GM04504 (cell line): ENCODE measurements at regions not wholly inside any gene's neighbourhood (a gene's known extent, or its start where the extent isn't known, plus 50 kb on each side); places are given as distances from the start of the nearest gene placed in this dataset.
"Not testable (repeated sequence)": the region's sequence is repeated elsewhere in the genome, so short reads cannot be mapped to it uniquely, and the experiment has no call there.

Experiments used
- DNase-seq: peaks from one replicate; pipeline ENCODE4 v3.0.0-alpha.2; 2012; ENCODE audit warnings: low read depth

- peak; percentile 48 for DNase-seq
Measured at GRCh38 chr15:38002883-38003477, 68.5 kb downstream of the TMCO5A start.

- DNase-seq, result no peak
Measured at GRCh38 chr15:38004218-38004861, 69.9 kb downstream of the TMCO5A start.

GRCh38 chr15:38005953-38006808 lies 71.7 kb downstream of the TMCO5A start:
- DNase-seq, result no peak

GRCh38 chr15:38010395-38010794 lies 76.0 kb downstream of the TMCO5A start:
- DNase-seq, result peak; percentile 20

- no peak for DNase-seq
Measured at GRCh38 chr15:38012894-38013293, 78.5 kb downstream of the TMCO5A start.

- DNase-seq, result no peak
Measured at GRCh38 chr15:38017721-38018120, 83.3 kb downstream of the TMCO5A start.

GRCh38 chr15:38019066-38019465 lies 84.6 kb downstream of the TMCO5A start:
- no peak for DNase-seq

GRCh38 chr15:38021259-38021658 lies 86.8 kb downstream of the TMCO5A start:
- DNase-seq, result no peak

GRCh38 chr15:38024293-38025091 lies 90.1 kb downstream of the TMCO5A start:
- DNase-seq, result no peak

- not testable (repeated sequence) for DNase-seq
Measured at GRCh38 chr15:38025656-38026055, 91.2 kb downstream of the TMCO5A start.

GRCh38 chr15:38028869-38029268 lies 94.4 kb downstream of the TMCO5A start:
- DNase-seq, result no peak

GRCh38 chr15:38029736-38030135 lies 95.3 kb downstream of the TMCO5A start:
- no peak for DNase-seq

GRCh38 chr15:38030609-38031008 lies 96.2 kb downstream of the TMCO5A start:
- DNase-seq, result no peak

GRCh38 chr15:38035701-38036100 lies 101.3 kb downstream of the TMCO5A start:
- no peak for DNase-seq

- no peak for DNase-seq
Measured at GRCh38 chr15:38036790-38037338, 102.4 kb downstream of the TMCO5A start.

- peak; percentile 60 for DNase-seq
Measured at GRCh38 chr15:38038659-38039442, 104.4 kb downstream of the TMCO5A start.

GRCh38 chr15:38040615-38041014 lies 106.2 kb downstream of the TMCO5A start:
- DNase-seq, result no peak

GRCh38 chr15:38041576-38041975 lies 107.1 kb downstream of the TMCO5A start:
- peak; percentile 35 for DNase-seq

- no peak for DNase-seq
Measured at GRCh38 chr15:38042211-38042610, 107.8 kb downstream of the TMCO5A start.

GRCh38 chr15:38042707-38043445 lies 108.4 kb downstream of the TMCO5A start:
- no peak for DNase-seq
